GM12865 (cell line): ENCODE measurements at regions not wholly inside any gene's neighbourhood (a gene's known extent, or its start where the extent isn't known, plus 50 kb on each side); places are given as distances from the start of the nearest gene placed in this dataset.

Experiments
- DNase-seq: peaks from one replicate; pipeline ENCODE4 v3.0.0; 2010; ENCODE audit warnings: low read depth
- H3K4me3 ChIP-seq: 2 replicates; pipeline ENCODE4 v1.5.1; 2011; ENCODE audit warnings: mild to moderate bottlenecking, low read depth, low read length, control low read depth
- CTCF ChIP-seq: IDR thresholded peaks from 2 replicates; pipeline ENCODE4 v1.5.1; 2011; ENCODE audit warnings: low read length, control low read depth, low read depth, inconsistent platforms; ENCODE audit not compliant: insufficient read depth; ENCODE audit errors: missing control alignments

GRCh38 chr9:11038366-11038765 lies 425.6 kb upstream of the PTPRD start:
- no peak overlapping the region for H3K4me3 ChIP-seq
- DNase-seq: no peak
- TF ChIP-seq CTCF: no peak

GRCh38 chr9:11039006-11039405 lies 426.2 kb upstream of the PTPRD start:
- no peak for TF ChIP-seq CTCF
- H3K4me3 ChIP-seq: no peak overlapping the region
- no peak for DNase-seq

- no peak for TF ChIP-seq CTCF
- H3K4me3 ChIP-seq: no peak overlapping the region
- DNase-seq: no peak
Observed at GRCh38 chr9:11045589-11045988, 432.8 kb upstream of the PTPRD start.

GRCh38 chr9:11063263-11063662 lies 450.5 kb upstream of the PTPRD start:
- TF ChIP-seq CTCF: no peak
- no peak overlapping the region for H3K4me3 ChIP-seq
- no peak for DNase-seq

GRCh38 chr9:11064909-11065308 lies 452.1 kb upstream of the PTPRD start:
- no peak for DNase-seq
- TF ChIP-seq CTCF: no peak
- H3K4me3 ChIP-seq: no peak overlapping the region

- H3K4me3 ChIP-seq: no peak overlapping the region
- DNase-seq: no peak
- no peak for TF ChIP-seq CTCF
Observed at GRCh38 chr9:11072176-11072575, 459.4 kb upstream of the PTPRD start.

GRCh38 chr9:11086561-11086960 lies 473.8 kb upstream of the PTPRD start:
- no peak for DNase-seq
- H3K4me3 ChIP-seq: no peak overlapping the region
- no peak for TF ChIP-seq CTCF
